Transverse colon (tissue), 4 donors: ENCODE measurements at regions not wholly inside any gene's neighbourhood (a gene's known extent, or its start where the extent isn't known, plus 50 kb on each side); places are given as distances from the start of the nearest gene placed in this dataset.

ENCODE experiments used
- CTCF ChIP-seq, 5 experiments: fragments of 200-600 bp in 3 of 5; fragments of 450-650 bp in 2 of 5; sonication (generic) in 3 of 5; IDR thresholded peaks; 1 replicate in 2 of 5; 2 replicates in 3 of 5; pipeline ENCODE4 v1.5.1; 2016 to 2017; ENCODE audit warnings: antibody characterized with exemption in 5 of 5, inconsistent platforms in 3 of 5, mild to moderate bottlenecking in 2 of 5, moderate library complexity in 1 of 5
- EP300 ChIP-seq: sonication (generic); formaldehyde crosslinking; IDR thresholded peaks from one replicate; pipeline ENCODE4 v1.6.1; 2017; ENCODE audit warnings: antibody characterized with exemption, low read depth
- POLR2A ChIP-seq: fragments of 450-650 bp; IDR thresholded peaks from one replicate; pipeline ENCODE4 v1.6.1; 2016; ENCODE audit warnings: antibody characterized with exemption, mild to moderate bottlenecking, moderate library complexity
- POLR2AphosphoS5 ChIP-seq, 3 donors: sonication (generic); formaldehyde crosslinking; IDR thresholded peaks; one replicate each; pipeline ENCODE4 v1.6.1; 2016; ENCODE audit warnings: antibody characterized with exemption in 3 of 3

- no peak for TF ChIP-seq POLR2AphosphoS5 (IDR thresholded peaks at IDR 0.05)
- no peak for TF ChIP-seq CTCF (IDR thresholded peaks at IDR 0.05)
- no peak for TF ChIP-seq POLR2A
- TF ChIP-seq EP300: no peak
These were observed 117.1 kb upstream of the TUT7 start for GRCh38 chr9:86471171-86471815.
